Left ventricle myocardium inferior (tissue), 1 donor: ENCODE measurements at regions not wholly inside any gene's neighbourhood (a gene's known extent, or its start where the extent isn't known, plus 50 kb on each side); places are given as distances from the start of the nearest gene placed in this dataset.

Experiments used
- DNase-seq: peaks from one replicate; pipeline ENCODE4 v3.0.0-alpha.2; 2020
- H3K27ac ChIP-seq: fragments of 200-600 bp; replicated peaks from 2 replicates; pipeline ENCODE4 v1.8.0; 2021
- H3K27me3 ChIP-seq: fragments of 200-600 bp; 2 replicates; pipeline ENCODE4 v1.8.0; 2021; ENCODE audit warnings: low read depth
- H3K36me3 ChIP-seq: fragments of 200-600 bp; 2 replicates; pipeline ENCODE4 v1.8.0; 2021
- H3K4me1 ChIP-seq: fragments of 200-600 bp; 2 replicates; pipeline ENCODE4 v1.8.0; 2021
- H3K4me3 ChIP-seq: fragments of 200-600 bp; 2 replicates; pipeline ENCODE4 v1.8.0; 2021; ENCODE audit warnings: mild to moderate bottlenecking, moderate library complexity
- H3K9me3 ChIP-seq: fragments of 200-600 bp; replicated peaks from 2 replicates; pipeline ENCODE4 v1.8.0; 2021
- intact Hi-C: fragments of 100-400 bp; cut with micrococcal nuclease; formaldehyde crosslinking; loops from one replicate; pipeline ENCODE4 v1.11.0; 2022
- TF ChIP-seq, protein P1 (sequence below): fragments of 200-600 bp; IDR thresholded peaks from 2 replicates; pipeline ENCODE4 v1.8.0; 2021; ENCODE audit warnings: antibody characterized with exemption, mild to moderate bottlenecking, borderline replicate concordance
- donor health status: DM: no; HTN: yes; CAD: no; lungs with severe emphysema.

DNA sequence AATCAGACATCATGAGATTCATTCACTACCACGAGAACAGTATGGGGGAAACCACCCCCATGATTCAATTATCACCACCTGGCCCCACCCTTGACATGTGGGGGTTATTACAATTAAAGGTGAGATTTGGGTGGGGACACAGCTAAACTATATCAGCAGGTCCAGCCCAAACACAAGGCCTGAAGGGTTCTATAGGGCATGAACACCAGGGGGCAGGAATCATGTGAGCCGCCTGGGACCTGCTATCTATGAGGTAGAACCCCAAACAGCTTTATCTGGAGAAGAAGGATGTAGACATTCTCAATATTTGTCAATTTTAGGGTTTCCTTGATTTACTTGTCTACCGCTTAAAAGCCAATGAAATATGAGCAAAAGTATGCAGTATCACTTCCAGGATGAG is 294.9 kb upstream of the DEPDC1 start:
- no peaks in the 10 kb centered on the region for H3K27me3 ChIP-seq
- intact Hi-C loops, result no loop called here
- TF ChIP-seq, protein P1, sequence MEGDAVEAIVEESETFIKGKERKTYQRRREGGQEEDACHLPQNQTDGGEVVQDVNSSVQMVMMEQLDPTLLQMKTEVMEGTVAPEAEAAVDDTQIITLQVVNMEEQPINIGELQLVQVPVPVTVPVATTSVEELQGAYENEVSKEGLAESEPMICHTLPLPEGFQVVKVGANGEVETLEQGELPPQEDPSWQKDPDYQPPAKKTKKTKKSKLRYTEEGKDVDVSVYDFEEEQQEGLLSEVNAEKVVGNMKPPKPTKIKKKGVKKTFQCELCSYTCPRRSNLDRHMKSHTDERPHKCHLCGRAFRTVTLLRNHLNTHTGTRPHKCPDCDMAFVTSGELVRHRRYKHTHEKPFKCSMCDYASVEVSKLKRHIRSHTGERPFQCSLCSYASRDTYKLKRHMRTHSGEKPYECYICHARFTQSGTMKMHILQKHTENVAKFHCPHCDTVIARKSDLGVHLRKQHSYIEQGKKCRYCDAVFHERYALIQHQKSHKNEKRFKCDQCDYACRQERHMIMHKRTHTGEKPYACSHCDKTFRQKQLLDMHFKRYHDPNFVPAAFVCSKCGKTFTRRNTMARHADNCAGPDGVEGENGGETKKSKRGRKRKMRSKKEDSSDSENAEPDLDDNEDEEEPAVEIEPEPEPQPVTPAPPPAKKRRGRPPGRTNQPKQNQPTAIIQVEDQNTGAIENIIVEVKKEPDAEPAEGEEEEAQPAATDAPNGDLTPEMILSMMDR, result no peak
- H3K27ac ChIP-seq, result no peak overlapping the region
- H3K36me3 ChIP-seq, result no peaks in the 10 kb centered on the region
- no peak overlapping the region for H3K4me3 ChIP-seq
- DNase-seq, result no peak
- H3K9me3 ChIP-seq, result no peaks in the 10 kb centered on the region
- no peaks in the 10 kb centered on the region for H3K4me1 ChIP-seq

DNA sequence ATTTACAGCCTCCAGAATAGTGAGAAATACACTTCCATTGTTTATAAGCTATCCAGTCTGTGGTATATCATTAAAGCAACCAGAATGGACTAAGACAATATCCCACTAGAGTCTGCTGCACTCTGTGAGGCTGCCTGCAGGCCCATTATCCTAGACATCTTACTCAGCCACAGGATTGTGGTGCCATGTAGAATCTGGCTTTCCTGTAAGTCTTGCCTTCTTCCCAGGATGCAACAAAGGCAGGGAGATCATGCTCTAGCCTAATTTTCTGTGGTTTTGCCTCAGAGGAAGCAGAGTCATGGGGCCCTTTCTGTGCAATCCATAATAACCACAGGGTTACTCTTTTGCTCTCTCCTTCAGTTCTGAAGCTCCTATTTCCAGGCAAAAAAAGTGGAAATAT is 299.1 kb upstream of the DEPDC1 start:
- H3K4me1 ChIP-seq, result no peaks in the 10 kb centered on the region
- no peak overlapping the region for H3K27ac ChIP-seq
- DNase-seq, result no peak
- intact Hi-C loops, result no loop called here
- TF ChIP-seq, protein P1, result no peak
- no peak overlapping the region for H3K4me3 ChIP-seq
- H3K36me3 ChIP-seq, result no peaks in the 10 kb centered on the region
- no peaks in the 10 kb centered on the region for H3K27me3 ChIP-seq
- H3K9me3 ChIP-seq, result no peaks in the 10 kb centered on the region

DNA sequence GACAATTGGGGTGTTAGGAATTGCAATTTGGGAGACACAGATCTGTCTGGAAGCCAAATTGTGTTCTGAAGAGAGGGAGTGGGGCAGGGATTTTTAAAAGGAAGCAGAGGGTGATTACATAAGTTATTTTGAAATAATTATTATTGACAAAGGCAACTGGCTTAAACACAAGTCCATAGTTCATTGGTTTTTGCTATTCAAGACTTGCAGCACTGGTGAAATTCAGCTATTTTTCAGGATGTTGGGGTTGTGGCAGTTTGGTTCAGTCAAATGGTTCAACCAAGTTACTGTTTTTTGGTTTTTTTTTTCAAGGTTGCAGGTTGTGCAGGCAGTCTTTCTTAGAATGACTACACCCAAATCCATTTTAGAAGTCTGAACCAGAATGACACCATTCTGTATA is 300.0 kb upstream of the DEPDC1 start:
- intact Hi-C loops, result no loop called here
- H3K4me1 ChIP-seq, result no peaks in the 10 kb centered on the region
- no peaks in the 10 kb centered on the region for H3K36me3 ChIP-seq
- TF ChIP-seq, protein P1, result no peak
- H3K27ac ChIP-seq, result no peak overlapping the region
- no peaks in the 10 kb centered on the region for H3K27me3 ChIP-seq
- no peak overlapping the region for H3K4me3 ChIP-seq
- no peak for DNase-seq
- no peaks in the 10 kb centered on the region for H3K9me3 ChIP-seq

DNA sequence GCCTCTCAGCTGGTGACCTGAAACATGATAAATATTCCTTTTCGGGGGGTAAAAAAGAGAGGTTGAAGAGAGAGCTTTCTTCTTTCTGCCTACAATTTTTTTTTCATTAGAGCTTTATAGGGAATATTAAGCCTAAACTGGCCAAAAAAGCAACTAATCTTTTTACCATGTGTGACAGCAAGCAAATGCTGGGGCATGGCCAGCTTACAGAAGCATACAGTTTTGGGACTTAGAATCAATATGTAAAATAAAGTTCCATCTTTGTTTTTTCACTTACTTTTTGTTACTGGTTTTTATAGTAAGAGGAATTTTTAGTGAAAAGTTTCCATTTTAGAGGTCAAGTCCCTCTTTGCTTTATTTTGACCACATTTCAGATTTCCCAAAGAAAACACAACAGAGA is 301.2 kb upstream of the DEPDC1 start:
- DNase-seq, result no peak
- Histone ChIP-seq H3K27me3 (no peaks in the 10 kb centered on the region), H3K36me3 (no peaks in the 10 kb centered on the region), H3K4me1 (no peaks in the 10 kb centered on the region), H3K9me3 (no peaks in the 10 kb centered on the region), H3K27ac (no peak overlapping the region), H3K4me3 (no peak overlapping the region)
- intact Hi-C loops, result no loop called here
- TF ChIP-seq, protein P1, result no peak

DNA sequence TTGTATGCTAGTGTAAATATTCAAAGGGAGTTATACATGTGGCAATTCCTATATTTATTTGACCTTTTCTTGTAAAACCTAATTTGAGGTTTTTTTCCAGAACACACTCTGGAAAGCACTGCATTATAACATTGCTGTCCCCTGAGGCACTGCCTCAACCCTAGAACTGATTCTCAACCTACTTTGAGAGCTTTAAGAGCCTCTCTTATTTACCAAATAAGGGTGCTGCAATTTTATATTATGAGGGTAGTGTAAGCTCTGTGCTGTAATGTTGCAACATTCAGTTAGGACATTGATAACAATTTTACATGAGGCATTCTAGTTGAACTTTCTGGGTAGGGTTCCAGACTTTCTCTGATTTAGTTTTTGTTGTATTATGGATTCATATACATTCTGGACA is 302.2 kb upstream of the DEPDC1 start:
- Histone ChIP-seq H3K9me3 (no peaks in the 10 kb centered on the region), H3K4me1 (no peaks in the 10 kb centered on the region), H3K4me3 (no peak overlapping the region), H3K27me3 (no peaks in the 10 kb centered on the region), H3K27ac (no peak overlapping the region), H3K36me3 (no peaks in the 10 kb centered on the region)
- intact Hi-C loops, result no loop called here
- TF ChIP-seq, protein P1, result no peak
- DNase-seq, result no peak

DNA sequence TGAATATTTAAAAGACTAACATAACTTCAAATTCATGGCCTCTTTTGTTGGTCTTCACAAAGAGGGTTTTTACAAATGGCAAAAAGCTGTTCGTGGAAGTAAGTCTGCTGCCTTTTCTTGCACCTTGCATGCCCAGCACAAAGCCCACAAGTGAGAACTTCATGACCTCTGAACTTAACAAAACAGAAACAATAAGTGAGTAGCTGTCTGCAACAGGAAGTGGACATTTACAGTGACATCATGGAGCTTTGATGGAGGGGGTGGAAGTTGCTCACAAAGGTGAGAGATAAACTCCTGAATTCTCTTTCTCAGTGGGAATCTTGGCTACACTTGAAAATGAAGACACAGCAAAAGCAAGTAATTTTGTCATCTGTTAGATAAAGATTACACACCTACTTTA is 303.3 kb upstream of the DEPDC1 start:
- H3K4me1 ChIP-seq, result no peaks in the 10 kb centered on the region
- H3K9me3 ChIP-seq, result no peaks in the 10 kb centered on the region
- no peak overlapping the region for H3K27ac ChIP-seq
- TF ChIP-seq, protein P1, result no peak
- H3K27me3 ChIP-seq, result no peaks in the 10 kb centered on the region
- DNase-seq, result no peak
- no peak overlapping the region for H3K4me3 ChIP-seq
- no peaks in the 10 kb centered on the region for H3K36me3 ChIP-seq
- intact Hi-C loops, result no loop called here
